Stimulated activated naive CD8-positive, alpha-beta T cell treated with anti-CD3 and anti-CD28 coated beads, Interleukin-15, amount 100 ng/mL, for 72 hours (primary cell): ENCODE measurements at regions not wholly inside any gene's neighbourhood (a gene's known extent, or its start where the extent isn't known, plus 50 kb on each side); places are given as distances from the start of the nearest gene placed in this dataset.

Source experiments
- ATAC-seq: fragments of 150-1000 bp; cut with Tn5 transposase; 2 replicates; pipeline ENCODE4 v1.10.0; 2021; ENCODE audit warnings: mild to moderate bottlenecking, moderate library complexity
- DNase-seq, 2 donors: peaks; one replicate each; pipeline ENCODE4 v3.0.0; 2021 to 2022
- H3K27ac Mint-ChIP-seq, 2 donors: one replicate each; pipeline ENCODE4 v1.8.0; 2022; ENCODE audit warnings: mild to moderate bottlenecking in 2 of 2, mixed read lengths in 2 of 2, moderate library complexity in 2 of 2
- H3K27me3 Mint-ChIP-seq: one replicate; pipeline ENCODE4 v1.8.0; 2022; ENCODE audit warnings: mixed read lengths
- H3K4me1 Mint-ChIP-seq: one replicate; pipeline ENCODE4 v1.8.0; 2022; ENCODE audit warnings: mild to moderate bottlenecking, mixed read lengths
- H3K4me3 Mint-ChIP-seq, 2 donors: one replicate each; pipeline ENCODE4 v1.8.0; 2022; ENCODE audit warnings: mild to moderate bottlenecking in 2 of 2, mixed read lengths in 2 of 2, moderate library complexity in 1 of 2
- H3K9me3 Mint-ChIP-seq, 2 donors: one replicate each; pipeline ENCODE4 v1.8.0; 2022; ENCODE audit warnings: mixed read lengths in 2 of 2

DNA sequence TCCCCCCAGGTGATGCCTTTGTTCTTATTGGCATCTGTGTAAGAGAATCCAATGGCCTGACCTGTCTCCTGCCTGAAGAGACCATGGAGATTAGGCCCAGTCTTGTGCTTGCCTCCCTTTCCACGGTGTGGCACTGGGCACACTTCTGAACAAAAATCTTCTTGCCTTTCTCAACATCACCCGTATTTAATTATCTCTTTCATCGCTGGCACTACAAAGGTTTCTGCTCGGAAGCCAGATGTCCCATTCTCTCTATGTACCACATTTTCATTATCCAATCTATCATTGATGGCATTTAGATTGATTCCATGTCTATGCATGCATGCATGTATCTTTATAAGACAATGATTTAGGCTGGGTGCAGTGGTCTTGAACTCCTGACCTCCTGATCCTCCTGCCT lies 74.3 kb downstream of the SLC25A15 start:
- Mint-ChIP-seq H3K9me3 (peaks cover 0 to 7% of the 10 kb centered on the region in 2 donors), H3K27ac (no peak overlapping the region), H3K4me1 (no peaks in the 10 kb centered on the region), H3K4me3 (no peak overlapping the region), H3K27me3 (no peaks in the 10 kb centered on the region)
- ATAC-seq (no peak), DNase-seq (no peak)

GRCh38 chr13:40874138-40874779 lies 84.8 kb downstream of the SLC25A15 start:
- no peaks in the 10 kb centered on the region for H3K27me3 Mint-ChIP-seq
- no peak for ATAC-seq

GRCh38 chr13:40875044-40875443 lies 85.6 kb downstream of the SLC25A15 start:
- Mint-ChIP-seq H3K27me3 (no peaks in the 10 kb centered on the region), H3K27ac (no peak overlapping the region), H3K4me3 (no peak overlapping the region), H3K9me3 (peaks cover 37 to 69% of the 10 kb centered on the region in 2 donors), H3K4me1 (no peaks in the 10 kb centered on the region)
- no peak for ATAC-seq
- no peak for DNase-seq

More at GRCh38 chr13:40874138-40874779, 84.8 kb downstream of the SLC25A15 start:
- H3K4me3 Mint-ChIP-seq = no peak overlapping the region
- peaks cover 32 to 62% of the 10 kb centered on the region in 2 donors for H3K9me3 Mint-ChIP-seq
- H3K4me1 Mint-ChIP-seq = no peaks in the 10 kb centered on the region
- H3K27ac Mint-ChIP-seq = no peak overlapping the region
- no peak for DNase-seq

DNA sequence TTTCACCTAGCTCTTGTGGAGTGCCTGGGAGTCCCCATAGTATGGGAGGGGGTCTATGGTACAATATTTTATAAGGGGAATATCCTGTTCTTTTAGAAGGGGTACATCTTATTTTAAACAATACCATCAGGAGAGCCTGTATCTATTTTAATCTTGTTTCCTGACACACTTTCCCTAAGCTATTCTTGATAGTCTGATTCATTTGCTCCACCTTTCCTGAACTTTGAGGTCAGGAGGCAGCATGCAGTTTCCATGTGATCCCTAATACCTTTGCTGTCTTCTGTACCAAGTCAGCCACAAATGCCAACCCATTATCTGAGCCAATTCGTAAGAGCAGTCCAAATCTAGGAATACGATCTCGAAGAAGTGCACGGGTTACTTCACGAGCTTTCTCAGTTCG lies 86.2 kb downstream of the SLC25A15 start:
- ATAC-seq (no peak), DNase-seq (no peak)
- H3K4me1 Mint-ChIP-seq = peaks cover 1% of the 10 kb centered on the region
- H3K27me3 Mint-ChIP-seq = no peaks in the 10 kb centered on the region
- peaks cover 37 to 75% of the 10 kb centered on the region in 2 donors for H3K9me3 Mint-ChIP-seq
- H3K27ac Mint-ChIP-seq = no peak overlapping the region
- no peak overlapping the region for H3K4me3 Mint-ChIP-seq

DNA sequence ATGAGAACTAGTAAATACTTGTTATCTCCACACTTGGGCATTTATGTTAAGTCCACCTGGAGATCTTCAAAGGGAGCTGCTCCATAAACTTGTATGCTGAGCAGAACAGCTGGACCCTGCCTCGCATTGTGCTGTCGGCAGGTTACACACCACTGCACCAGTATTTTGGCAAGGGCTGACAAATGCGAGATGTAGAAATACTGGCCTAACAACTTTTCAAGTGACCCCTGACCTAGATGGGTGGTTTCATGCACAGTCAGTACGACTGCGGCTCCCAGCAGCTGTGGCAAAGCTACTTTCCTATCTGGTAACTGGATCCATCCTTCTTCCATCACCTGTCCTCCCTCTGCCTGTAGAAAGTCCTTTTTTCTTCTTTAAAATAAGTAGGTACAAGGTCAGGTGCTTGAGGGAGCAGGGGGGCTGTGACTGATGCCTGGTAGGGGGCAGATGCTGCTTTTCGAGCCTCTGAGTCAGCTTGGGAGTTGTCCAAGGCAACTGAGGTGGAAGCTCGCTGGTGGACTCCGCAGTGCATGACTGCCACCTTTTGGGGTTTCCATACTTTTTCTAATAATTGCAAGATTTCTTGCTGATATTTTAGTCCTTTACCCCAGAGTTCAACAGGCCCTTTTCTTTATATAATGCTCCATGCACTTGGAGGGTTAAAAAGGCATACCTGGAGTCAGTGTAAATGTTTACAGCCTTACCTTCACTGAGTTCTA lies 86.8 kb downstream of the SLC25A15 start:
- Mint-ChIP-seq H3K27ac (no peak overlapping the region), H3K9me3 (peaks cover 37 to 81% of the 10 kb centered on the region in 2 donors), H3K27me3 (no peaks in the 10 kb centered on the region), H3K4me3 (no peak overlapping the region), H3K4me1 (peaks cover 7% of the 10 kb centered on the region)
- ATAC-seq = no peak
- DNase-seq = no peak

- peaks cover 25% of the 10 kb centered on the region for H3K4me1 Mint-ChIP-seq
- H3K9me3 Mint-ChIP-seq = peaks cover 24 to 68% of the 10 kb centered on the region in 2 donors
- no peak for ATAC-seq
- H3K27me3 Mint-ChIP-seq = no peaks in the 10 kb centered on the region
- DNase-seq = no peak
- H3K4me3 Mint-ChIP-seq = no peak overlapping the region
- no peak overlapping the region for H3K27ac Mint-ChIP-seq
Observed at GRCh38 chr13:40878321-40878720, 88.9 kb downstream of the SLC25A15 start.

- Mint-ChIP-seq H3K9me3 (peaks cover 24 to 63% of the 10 kb centered on the region in 2 donors), H3K4me3 (no peak overlapping the region), H3K27ac (no peak overlapping the region), H3K4me1 (peaks cover 30% of the 10 kb centered on the region), H3K27me3 (no peaks in the 10 kb centered on the region)
- no peak for ATAC-seq
- no peak for DNase-seq
Observed at GRCh38 chr13:40878823-40879222, 89.4 kb downstream of the SLC25A15 start.
